Neural progenitor cell (in vitro differentiated cells): ENCODE measurements at regions not wholly inside any gene's neighbourhood (a gene's known extent, or its start where the extent isn't known, plus 50 kb on each side); places are given as distances from the start of the nearest gene placed in this dataset.

Source experiments
- EZH2 ChIP-seq: fragments of 200-600 bp; sonication (generic); IDR thresholded peaks from 2 replicates; pipeline ENCODE4 v1.6.1; 2017; ENCODE audit warnings: antibody characterized with exemption, mild to moderate bottlenecking, moderate library complexity
- EZH2phosphoT487 ChIP-seq: fragments of 200-600 bp; sonication (generic); IDR thresholded peaks from 2 replicates; pipeline ENCODE4 v1.6.1; 2017; ENCODE audit warnings: antibody characterized with exemption
- TF ChIP-seq, protein P1 (sequence below): fragments of 200-600 bp; sonication (generic); IDR thresholded peaks from 2 replicates; pipeline ENCODE4 v1.5.1; 2017; ENCODE audit warnings: antibody characterized with exemption, mild to moderate bottlenecking

GRCh38 chr1:209421186-209421585 lies 162.3 kb upstream of the CAMK1G start:
- TF ChIP-seq, protein P1, sequence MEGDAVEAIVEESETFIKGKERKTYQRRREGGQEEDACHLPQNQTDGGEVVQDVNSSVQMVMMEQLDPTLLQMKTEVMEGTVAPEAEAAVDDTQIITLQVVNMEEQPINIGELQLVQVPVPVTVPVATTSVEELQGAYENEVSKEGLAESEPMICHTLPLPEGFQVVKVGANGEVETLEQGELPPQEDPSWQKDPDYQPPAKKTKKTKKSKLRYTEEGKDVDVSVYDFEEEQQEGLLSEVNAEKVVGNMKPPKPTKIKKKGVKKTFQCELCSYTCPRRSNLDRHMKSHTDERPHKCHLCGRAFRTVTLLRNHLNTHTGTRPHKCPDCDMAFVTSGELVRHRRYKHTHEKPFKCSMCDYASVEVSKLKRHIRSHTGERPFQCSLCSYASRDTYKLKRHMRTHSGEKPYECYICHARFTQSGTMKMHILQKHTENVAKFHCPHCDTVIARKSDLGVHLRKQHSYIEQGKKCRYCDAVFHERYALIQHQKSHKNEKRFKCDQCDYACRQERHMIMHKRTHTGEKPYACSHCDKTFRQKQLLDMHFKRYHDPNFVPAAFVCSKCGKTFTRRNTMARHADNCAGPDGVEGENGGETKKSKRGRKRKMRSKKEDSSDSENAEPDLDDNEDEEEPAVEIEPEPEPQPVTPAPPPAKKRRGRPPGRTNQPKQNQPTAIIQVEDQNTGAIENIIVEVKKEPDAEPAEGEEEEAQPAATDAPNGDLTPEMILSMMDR = no peak
- TF ChIP-seq EZH2phosphoT487 = no peak
- TF ChIP-seq EZH2 = no peak
